Natural killer cell (primary cell): ENCODE measurements at regions not wholly inside any gene's neighbourhood (a gene's known extent, or its start where the extent isn't known, plus 50 kb on each side); places are given as distances from the start of the nearest gene placed in this dataset.

Experiments used
- ATAC-seq, 3 donors: fragments of 150-1000 bp in 2 of 3; fragments of 200-7000 bp in 1 of 3; cut with Tn5 transposase; 1 replicate in 1 of 3; 2 replicates in 2 of 3; pipeline ENCODE4 v1.10.0; 2021; ENCODE audit warnings: mild to moderate bottlenecking in 2 of 3, moderate library complexity in 2 of 3
- DNase-seq, 2 donors: peaks; one replicate each; pipeline versions ENCODE4 v3.0.0 to v3.0.0-alpha.2; 2013 to 2021; ENCODE audit warnings: mixed read lengths in 1 of 2
- H3K27ac ChIP-seq: one replicate; pipeline ENCODE4 v1.5.1; 2013; ENCODE audit warnings: mild to moderate bottlenecking, low read length
- H3K27me3 ChIP-seq: one replicate; pipeline ENCODE4 v1.6.1; 2013; ENCODE audit warnings: low read length; ENCODE audit not compliant: control insufficient read depth, insufficient read depth
- H3K36me3 ChIP-seq: one replicate; pipeline ENCODE4 v1.6.1; 2013; ENCODE audit warnings: low read length; ENCODE audit not compliant: control insufficient read depth, insufficient read depth
- H3K4me1 ChIP-seq: one replicate; pipeline ENCODE4 v1.6.1; 2013; ENCODE audit warnings: low read length; ENCODE audit not compliant: control insufficient read depth, insufficient read depth
- H3K4me3 ChIP-seq: one replicate; pipeline ENCODE4 v1.5.1; 2013; ENCODE audit warnings: low read length
- H3K9me3 ChIP-seq: one replicate; pipeline ENCODE4 v1.6.1; 2013; ENCODE audit warnings: low read length; ENCODE audit not compliant: control insufficient read depth, insufficient read depth
- H3K27ac Mint-ChIP-seq, 2 donors: one replicate each; pipeline ENCODE4 v1.8.0; 2022; ENCODE audit warnings: mild to moderate bottlenecking in 2 of 2, mixed read lengths in 2 of 2, moderate library complexity in 1 of 2
- H3K27me3 Mint-ChIP-seq, 2 donors: one replicate each; pipeline ENCODE4 v1.8.0; 2022; ENCODE audit warnings: low read depth in 2 of 2, mixed read lengths in 2 of 2
- H3K36me3 Mint-ChIP-seq: one replicate; pipeline ENCODE4 v1.8.0; 2022; ENCODE audit warnings: mixed read lengths
- H3K4me1 Mint-ChIP-seq, 2 donors: one replicate each; pipeline ENCODE4 v1.8.0; 2022; ENCODE audit warnings: mixed read lengths in 2 of 2
- H3K4me3 Mint-ChIP-seq: one replicate; pipeline ENCODE4 v1.8.0; 2022; ENCODE audit warnings: mild to moderate bottlenecking, moderate library complexity, mixed read lengths
- H3K9me3 Mint-ChIP-seq, 2 donors: one replicate each; pipeline ENCODE4 v1.8.0; 2022; ENCODE audit warnings: mixed read lengths in 2 of 2
- WGBS: methylation state at CpG from one replicate; pipeline ENCODE4 v1.1.7; 2013; ENCODE audit warnings: missing lambda C conversion rate; ENCODE audit not compliant: insufficient coverage; 5-methylcytosine and 5-hydroxymethylcytosine counted together
- intact Hi-C: fragments of 100-400 bp; cut with micrococcal nuclease; formaldehyde crosslinking; loops from one replicate; pipeline ENCODE4 v1.14.2; 2022
- TF ChIP-seq, protein P1 (sequence below): fragments of 200-600 bp; IDR thresholded peaks from one replicate; pipeline ENCODE4 v1.8.0; 2022; ENCODE audit warnings: antibody characterized with exemption

DNA sequence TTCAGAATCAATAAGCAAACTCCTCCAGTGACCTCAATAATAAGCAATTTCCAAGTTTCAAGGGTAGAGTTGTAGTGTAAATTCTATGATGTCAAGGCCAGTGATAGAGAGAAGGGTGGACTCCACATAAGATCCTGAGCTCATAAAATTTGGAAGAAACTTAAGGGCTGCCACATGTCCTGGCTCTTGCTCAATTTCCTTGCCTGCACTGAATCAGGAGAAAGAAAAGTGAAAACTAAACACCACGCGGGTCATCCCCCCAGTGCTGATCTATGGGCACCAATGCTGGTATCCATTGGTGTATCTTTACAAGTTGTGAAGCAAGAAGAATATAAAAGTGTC is 392.0 kb upstream of the INTU start:
- no peaks in the 10 kb centered on the region for H3K4me1 Mint-ChIP-seq
- peaks cover 2% of the 10 kb centered on the region for H3K9me3 ChIP-seq
- H3K4me3 ChIP-seq: no peak overlapping the region
- H3K27me3 ChIP-seq: no peaks in the 10 kb centered on the region
- no peak overlapping the region for H3K4me3 Mint-ChIP-seq
- H3K36me3 Mint-ChIP-seq: no peaks in the 10 kb centered on the region
- WGBS: 100% methylated on average over 2 of the region's 2 CpGs
- no peak for ATAC-seq
- H3K27me3 Mint-ChIP-seq: no peaks in the 10 kb centered on the region
- intact Hi-C loops: no loop called here
- TF ChIP-seq, protein P1, sequence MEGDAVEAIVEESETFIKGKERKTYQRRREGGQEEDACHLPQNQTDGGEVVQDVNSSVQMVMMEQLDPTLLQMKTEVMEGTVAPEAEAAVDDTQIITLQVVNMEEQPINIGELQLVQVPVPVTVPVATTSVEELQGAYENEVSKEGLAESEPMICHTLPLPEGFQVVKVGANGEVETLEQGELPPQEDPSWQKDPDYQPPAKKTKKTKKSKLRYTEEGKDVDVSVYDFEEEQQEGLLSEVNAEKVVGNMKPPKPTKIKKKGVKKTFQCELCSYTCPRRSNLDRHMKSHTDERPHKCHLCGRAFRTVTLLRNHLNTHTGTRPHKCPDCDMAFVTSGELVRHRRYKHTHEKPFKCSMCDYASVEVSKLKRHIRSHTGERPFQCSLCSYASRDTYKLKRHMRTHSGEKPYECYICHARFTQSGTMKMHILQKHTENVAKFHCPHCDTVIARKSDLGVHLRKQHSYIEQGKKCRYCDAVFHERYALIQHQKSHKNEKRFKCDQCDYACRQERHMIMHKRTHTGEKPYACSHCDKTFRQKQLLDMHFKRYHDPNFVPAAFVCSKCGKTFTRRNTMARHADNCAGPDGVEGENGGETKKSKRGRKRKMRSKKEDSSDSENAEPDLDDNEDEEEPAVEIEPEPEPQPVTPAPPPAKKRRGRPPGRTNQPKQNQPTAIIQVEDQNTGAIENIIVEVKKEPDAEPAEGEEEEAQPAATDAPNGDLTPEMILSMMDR: no peak
- H3K27ac ChIP-seq: no peak overlapping the region
- no peaks in the 10 kb centered on the region for H3K36me3 ChIP-seq
- no peaks in the 10 kb centered on the region for H3K4me1 ChIP-seq
- peaks cover 6 to 17% of the 10 kb centered on the region in 2 donors for H3K9me3 Mint-ChIP-seq
- H3K27ac Mint-ChIP-seq: no peak overlapping the region
- no peak for DNase-seq

DNA sequence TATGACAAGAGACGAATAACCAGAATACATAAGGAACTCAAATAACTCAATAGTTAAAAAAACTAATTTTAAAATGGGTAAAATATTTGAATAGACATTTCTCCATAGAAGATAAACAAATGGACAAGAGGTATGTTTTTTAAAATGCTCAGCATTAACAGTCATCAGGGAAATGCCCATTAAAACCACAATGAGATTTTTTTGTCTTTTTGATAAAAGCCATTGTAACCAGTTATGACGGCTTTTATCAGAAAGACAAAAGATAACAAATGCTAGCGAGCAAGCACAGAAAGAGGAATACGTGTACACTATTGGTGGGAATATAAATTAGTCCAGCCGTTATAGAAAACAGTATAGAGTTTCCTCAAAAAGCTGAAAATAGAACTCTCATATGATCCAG is 388.2 kb upstream of the INTU start:
- H3K4me3 ChIP-seq: no peak overlapping the region
- ATAC-seq (no peak), DNase-seq (no peak)
- no peaks in the 10 kb centered on the region for H3K9me3 ChIP-seq
- WGBS: 100% methylated on average over 1 of the region's 5 CpGs
- no peak overlapping the region for H3K27ac ChIP-seq
- intact Hi-C loops: no loop called here
- H3K36me3 ChIP-seq: no peaks in the 10 kb centered on the region
- Mint-ChIP-seq H3K27me3 (no peaks in the 10 kb centered on the region), H3K9me3 (peaks cover 12 to 21% of the 10 kb centered on the region in 2 donors), H3K36me3 (no peaks in the 10 kb centered on the region), H3K27ac (no peak overlapping the region), H3K4me1 (no peaks in the 10 kb centered on the region), H3K4me3 (no peak overlapping the region)
- H3K27me3 ChIP-seq: no peaks in the 10 kb centered on the region
- TF ChIP-seq, protein P1: no peak
- H3K4me1 ChIP-seq: no peaks in the 10 kb centered on the region

DNA sequence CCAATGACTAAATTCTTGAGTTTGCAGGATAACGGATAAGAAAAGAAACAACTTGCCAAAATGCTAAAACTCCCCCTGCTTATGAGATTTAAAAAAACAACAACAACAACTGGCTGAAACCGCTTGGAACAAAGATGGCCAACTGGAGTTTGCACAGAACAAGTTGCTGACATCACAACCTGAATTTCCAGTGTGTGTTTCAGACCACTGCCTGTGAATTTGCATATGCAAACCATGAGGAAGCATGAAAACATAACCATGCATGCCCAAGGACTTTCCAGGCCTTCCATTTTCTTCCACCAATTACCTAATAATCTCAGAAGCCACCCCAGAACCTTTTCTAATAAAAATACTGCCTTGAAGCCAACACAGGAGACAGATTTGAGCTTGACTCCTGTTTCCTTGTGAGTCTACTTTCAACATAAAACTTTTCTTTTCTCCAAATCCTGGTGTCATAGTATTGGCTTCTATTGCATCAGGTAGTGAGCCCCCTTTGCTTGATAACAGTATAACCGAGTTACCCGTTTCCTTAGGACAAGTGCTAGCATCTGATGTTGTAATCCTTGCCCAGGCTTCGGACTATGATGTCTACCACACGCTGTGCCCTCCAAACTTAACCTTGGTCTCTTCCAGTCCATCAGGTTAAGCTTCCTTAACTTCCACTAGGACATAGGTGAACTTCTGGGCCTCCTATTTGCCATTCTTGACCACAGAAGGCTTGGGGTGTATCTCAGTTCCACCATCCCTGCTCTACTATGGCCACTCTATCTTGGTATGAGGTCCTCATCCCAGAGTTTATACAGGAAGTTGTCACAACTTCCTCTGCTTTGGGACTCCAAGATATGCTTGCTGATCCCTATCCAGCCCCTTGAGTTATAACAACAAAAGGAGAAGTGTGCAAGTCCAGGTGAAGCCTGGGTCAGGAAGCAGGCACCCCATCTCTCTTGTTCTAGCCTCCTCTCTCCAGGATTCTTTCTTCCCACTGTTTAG is 385.5 kb upstream of the INTU start:
- H3K4me1 Mint-ChIP-seq: no peaks in the 10 kb centered on the region

More for the DNA sequence above, 385.5 kb upstream of the INTU start:
- H3K4me1 ChIP-seq: no peaks in the 10 kb centered on the region
- DNase-seq: no peak
- H3K27ac Mint-ChIP-seq: no peak overlapping the region
- H3K36me3 ChIP-seq: no peaks in the 10 kb centered on the region
- H3K4me3 ChIP-seq: no peak overlapping the region
- intact Hi-C loops: no loop called here
- TF ChIP-seq, protein P1: no peak
- H3K27me3 ChIP-seq: no peaks in the 10 kb centered on the region
- H3K27me3 Mint-ChIP-seq: no peaks in the 10 kb centered on the region
- peaks cover 11 to 19% of the 10 kb centered on the region in 2 donors for H3K9me3 Mint-ChIP-seq
- no peaks in the 10 kb centered on the region for H3K9me3 ChIP-seq
- H3K36me3 Mint-ChIP-seq: no peaks in the 10 kb centered on the region
- 85% methylated on average over 6 of the region's 6 CpGs for WGBS
- H3K4me3 Mint-ChIP-seq: no peak overlapping the region
- no peak overlapping the region for H3K27ac ChIP-seq
- ATAC-seq: no peak
